ENCODE measurements at regions not wholly inside any gene's neighbourhood (a gene's known extent, or its start where the extent isn't known, plus 50 kb on each side); places are given as distances from the start of the nearest gene placed in this dataset.
"Not testable (repeated sequence)": the region's sequence is repeated elsewhere in the genome, so short reads cannot be mapped to it uniquely, and the experiment has no call there.

- DNase-seq: no peak
These were observed 89.7 kb upstream of the RGS1 start for GRCh38 chr1:192485692-192486436.

DNA sequence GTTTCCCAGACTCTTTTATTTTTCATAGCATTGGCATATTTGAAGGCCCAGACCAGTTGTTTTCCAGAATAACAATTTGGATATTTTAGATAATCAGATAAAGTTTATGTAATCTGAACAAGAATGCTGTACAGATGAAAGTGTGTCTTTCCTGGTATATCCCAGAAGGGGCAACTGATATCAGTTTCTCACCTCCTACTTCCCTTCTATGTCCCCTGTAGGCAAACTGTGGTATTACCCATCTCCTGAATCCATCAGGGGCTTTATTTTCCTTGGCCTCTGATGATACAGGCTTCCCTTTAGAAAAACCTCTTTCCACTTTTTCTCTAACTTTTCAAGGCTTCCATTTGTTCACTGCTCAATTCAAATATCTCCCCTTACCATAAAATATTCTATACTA lies 87.5 kb upstream of the RGS1 start:
- DNase-seq: peak; percentile 51

GRCh38 chr1:192489047-192489446 lies 86.5 kb upstream of the RGS1 start:
- DNase-seq: peak; percentile 36

- DNase-seq: peak; percentile 86
These were observed 85.8 kb upstream of the RGS1 start for GRCh38 chr1:192489748-192490147.

GRCh38 chr1:192491804-192492554 lies 83.6 kb upstream of the RGS1 start:
- peak; percentile 20 for DNase-seq

- DNase-seq: no peak
These were observed 82.0 kb upstream of the RGS1 start for GRCh38 chr1:192493584-192493983.

DNA sequence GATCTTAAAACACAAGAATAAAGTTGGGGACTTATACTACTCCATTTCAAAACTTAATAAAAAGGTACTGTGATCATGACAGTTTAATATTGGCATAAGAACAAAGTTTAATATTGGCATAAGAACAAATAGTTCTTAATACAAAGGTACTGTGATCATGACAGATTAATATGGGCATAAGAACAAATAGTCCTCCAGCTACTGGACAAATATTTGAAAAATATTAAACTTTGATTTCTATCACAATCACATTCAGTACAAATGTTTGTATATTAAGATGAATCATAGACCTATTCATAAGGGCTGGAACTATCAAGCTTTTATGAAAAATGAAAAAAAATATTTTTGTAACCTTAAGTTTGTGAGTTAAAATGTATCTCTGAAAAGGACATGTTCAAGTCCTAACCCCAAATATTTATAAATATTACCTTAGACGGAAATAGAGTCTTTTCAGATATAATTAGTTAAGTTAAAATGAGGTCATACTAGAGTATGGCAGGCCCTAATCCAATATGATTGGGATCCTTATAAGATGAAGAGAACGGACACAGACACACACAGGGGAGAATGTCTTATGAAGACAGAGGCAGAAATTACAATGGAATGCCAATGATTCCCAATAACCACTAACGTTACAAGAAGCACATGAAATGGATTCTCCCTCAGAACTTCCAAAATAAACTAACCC lies 79.1 kb upstream of the RGS1 start:
- DNase-seq: peak; percentile 14

DNA sequence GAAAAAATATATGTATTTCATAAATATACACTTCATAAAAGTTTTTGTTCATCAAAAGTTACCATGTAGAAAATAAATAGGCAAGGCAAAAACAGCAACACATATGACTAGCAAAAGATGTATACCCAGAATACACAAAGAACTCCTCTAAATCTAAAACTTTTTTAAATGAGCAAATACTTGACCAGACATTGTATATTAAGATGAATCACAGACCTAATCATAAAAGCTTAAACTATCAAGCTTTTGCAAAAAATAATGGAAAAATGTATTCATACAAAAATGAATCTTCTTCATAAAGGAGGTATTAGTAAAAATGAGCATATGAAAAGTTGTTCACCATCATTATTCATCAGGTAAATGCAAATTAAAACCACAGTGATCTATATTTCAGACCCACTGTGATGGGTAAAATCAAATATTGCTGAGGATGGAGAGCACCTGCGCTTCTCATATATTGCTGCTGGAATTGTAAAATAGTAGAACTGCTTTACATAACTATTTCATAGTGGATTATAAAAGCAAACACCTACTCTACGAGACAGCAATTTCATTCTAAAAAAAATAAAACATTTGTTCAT lies 78.3 kb upstream of the RGS1 start:
- no peak for DNase-seq

GRCh38 chr1:192498092-192498491 lies 77.5 kb upstream of the RGS1 start:
- not testable (repeated sequence) for DNase-seq

DNA sequence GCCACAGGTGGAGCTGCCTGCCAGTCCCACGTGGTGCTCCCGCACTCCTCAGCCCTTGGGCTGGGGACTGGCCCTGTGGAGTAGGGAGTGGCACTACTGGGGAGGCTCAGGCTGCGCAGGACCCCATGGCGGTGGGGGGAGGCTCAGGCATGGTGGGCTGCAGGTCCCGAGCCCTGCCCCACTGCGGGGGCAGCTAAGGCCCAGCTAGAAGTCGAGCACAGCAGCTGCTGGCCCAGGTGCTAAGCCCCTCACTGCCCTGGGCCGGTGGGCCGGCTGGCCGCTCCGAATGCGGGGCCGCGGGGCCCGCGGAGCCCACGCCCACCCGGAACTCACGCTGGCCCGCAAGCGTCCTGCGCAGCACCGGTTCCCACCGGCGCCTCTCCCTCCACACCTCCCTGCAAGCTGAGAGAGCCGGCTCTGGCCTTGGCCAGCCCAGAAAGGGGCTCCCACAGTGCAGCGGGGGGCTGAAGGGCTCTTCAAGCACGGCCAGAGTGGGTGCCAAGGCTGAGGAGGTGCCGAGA lies 76.5 kb upstream of the RGS1 start:
- DNase-seq: not testable (repeated sequence)

DNA sequence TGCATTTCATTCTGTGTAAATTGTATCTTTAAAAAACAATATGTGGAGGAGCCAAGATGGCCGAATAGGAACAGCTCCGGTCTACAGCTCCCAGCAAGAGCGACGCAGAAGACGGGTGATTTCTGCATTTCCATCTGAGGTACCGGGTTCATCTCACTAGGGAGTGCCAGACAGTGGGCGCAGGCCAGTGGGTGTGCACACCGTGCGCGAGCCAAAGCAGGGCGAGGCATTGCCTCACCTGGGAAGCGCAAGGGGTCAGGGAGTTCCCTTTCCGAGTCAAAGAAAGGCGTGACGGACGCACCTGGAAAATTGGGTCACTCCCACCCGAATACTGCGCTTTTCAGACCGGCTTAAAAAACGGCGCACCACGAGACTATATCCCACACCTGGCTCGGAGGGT lies 75.0 kb upstream of the RGS1 start:
- not testable (repeated sequence) for DNase-seq

- peak; percentile 65 for DNase-seq
These were observed 68.8 kb upstream of the RGS1 start for GRCh38 chr1:192506741-192507155.

DNA sequence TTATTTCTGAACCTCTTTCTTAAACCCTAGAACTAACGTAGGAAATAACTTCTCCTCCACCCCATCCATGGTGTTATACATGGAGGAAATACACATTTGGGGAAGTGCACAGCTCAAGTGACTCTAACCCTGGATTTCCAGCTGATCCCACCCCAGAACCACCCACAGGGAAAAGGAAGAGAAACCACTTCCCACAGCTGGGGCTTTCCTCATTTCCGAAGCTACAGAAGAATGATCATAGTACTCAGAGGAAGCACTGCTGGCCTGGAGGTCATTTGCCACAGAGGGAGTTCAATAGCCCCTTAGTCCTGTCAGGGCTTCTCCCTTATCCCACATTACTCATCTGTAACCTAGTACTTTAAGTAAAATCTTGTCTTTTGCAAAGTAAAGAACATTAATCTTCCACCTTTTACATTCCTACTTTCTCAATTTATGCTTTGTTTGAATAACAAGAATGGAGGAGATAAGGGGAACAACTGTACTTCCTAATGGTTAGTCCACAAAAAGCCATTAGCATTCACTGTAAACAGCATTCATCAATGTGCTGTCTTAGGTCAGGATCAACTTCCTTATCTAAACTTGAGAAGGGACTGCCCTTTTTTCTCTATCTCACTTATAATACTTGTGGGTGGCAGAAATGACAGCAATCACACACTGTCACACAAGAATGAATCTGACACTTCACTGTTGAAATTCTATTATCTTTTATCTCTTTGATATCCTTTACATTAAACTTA lies 63.0 kb upstream of the RGS1 start:
- peak; percentile 25 for DNase-seq

DNA sequence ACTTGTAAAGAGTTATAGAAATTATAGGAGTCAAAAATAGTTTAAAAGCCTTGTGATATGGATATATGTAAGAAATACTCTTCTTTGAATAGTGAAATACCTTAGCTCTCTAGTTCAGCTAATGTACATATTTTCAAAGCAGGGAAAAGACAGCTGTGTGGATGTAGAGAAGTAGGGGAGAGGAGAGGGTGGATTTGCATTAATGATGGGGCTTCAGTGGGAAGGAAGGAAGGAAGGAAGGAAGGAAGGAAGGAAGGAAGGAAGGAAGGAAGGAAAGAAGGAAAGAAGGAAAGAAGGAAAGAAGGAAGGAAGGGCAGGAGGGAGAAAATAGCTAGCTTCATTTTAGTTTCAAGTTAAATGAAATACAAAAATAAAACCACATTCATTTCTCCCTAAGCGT lies 62.4 kb upstream of the RGS1 start:
- DNase-seq: no peak

DNA sequence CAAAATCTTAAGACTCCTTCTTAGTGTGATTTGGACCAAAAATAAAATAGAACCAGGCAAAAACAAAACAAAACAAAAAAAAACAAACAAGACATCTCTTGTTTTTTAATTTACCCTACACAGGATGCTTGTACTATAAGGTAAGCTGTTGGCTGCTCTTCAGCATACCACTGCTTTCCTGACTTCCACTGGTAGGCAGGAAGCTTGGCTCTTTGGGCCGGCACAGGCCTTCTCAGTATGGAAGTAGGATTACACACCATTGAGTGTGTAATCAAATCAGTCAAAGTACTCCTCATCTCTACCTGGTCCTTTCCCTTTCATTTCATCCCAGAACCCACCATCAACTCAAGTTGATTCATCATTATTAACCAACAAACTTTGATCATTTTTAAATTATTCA lies 61.9 kb upstream of the RGS1 start:
- peak; percentile 29 for DNase-seq

- peak; percentile 87 for DNase-seq
These were observed 58.7 kb upstream of the RGS1 start for GRCh38 chr1:192516776-192517297.

DNA sequence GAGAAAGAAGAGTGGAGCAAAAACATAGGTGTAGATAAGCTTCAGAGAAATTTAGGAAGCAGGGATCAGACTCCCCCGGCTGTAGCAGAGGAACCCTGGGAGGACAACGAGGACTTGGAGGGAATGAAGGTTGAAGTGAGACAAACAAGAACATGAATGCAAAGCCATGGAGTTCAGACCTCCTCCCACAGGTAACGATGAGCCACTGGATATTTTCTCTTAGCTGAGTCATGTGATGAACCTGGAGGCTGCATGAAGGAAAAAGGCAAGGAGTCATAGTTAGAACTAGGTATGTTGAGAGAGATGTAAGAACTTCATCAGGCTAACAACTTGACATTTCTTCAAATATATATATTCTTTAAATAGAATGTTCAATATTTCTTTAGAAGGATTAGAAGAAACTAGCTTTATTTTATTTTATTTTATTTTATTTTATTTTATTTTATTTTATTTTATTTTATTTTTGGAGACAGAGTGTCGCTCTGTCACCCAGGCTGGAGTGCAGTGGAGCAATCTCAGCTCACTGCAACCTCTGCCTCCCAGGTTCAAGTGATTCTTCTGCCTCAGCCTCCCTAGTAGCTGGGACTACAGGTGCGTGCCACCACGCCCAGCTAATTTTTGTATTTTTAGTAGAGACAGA lies 57.7 kb upstream of the RGS1 start:
- peak; percentile 16 for DNase-seq

GRCh38 chr1:192518700-192519099 lies 56.9 kb upstream of the RGS1 start:
- DNase-seq: no peak

DNA sequence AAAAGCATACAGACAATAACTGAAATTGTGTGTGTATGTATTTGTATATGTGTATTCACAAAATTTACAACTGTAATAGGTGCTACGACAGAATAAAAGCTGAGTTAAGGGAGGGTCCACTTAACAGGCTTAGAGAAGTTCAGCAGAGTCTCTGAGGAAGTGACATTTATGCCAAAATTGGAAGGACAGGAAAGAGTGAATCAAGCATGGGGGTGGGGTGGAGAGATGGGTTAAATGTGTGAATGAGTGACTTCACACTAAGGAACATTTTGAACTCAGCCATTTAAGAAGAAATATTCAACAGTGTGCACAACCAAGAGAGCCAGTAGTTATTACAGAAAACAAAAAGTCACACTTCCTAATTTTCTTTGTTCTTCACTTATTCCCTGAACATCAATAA lies 53.8 kb upstream of the RGS1 start:
- no peak for DNase-seq

DNA sequence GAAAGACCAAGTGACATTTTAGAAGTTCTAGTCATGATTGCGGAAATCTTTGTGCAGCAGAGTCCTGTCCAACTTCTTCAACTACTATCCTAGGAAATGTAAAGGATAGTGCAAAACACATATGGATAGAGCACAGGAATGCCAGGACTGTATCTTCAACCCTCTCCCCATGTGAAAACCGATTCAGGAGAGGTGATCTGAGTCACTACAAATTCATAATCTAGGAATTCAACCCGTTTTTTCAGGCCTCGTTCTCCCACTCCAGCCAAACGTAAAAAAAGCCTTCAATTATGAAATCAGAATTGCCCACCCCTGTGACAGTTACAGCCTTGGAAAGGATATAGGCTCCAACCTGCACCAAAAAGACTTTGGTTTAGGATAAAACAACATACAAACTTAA lies 52.9 kb upstream of the RGS1 start:
- DNase-seq: no peak

- no peak for DNase-seq
These were observed 51.4 kb upstream of the RGS1 start for GRCh38 chr1:192524223-192524622.

All from NCI-H82 (cell line).